HEK293 (cell line): ENCODE measurements at regions not wholly inside any gene's neighbourhood (a gene's known extent, or its start where the extent isn't known, plus 50 kb on each side); places are given as distances from the start of the nearest gene placed in this dataset.

Source experiments
- ZNF121 ChIP-seq: fragments of 450-650 bp; formaldehyde crosslinking; IDR thresholded peaks from 2 replicates; pipeline ENCODE4 v1.5.1; 2016; ENCODE audit warnings: missing biosample characterization, missing genetic modification characterization
- ZNF184 ChIP-seq: fragments of 450-650 bp; IDR thresholded peaks from 2 replicates; pipeline ENCODE4 v1.5.1; 2018; ENCODE audit warnings: missing biosample characterization, mild to moderate bottlenecking, missing genetic modification characterization
- ZNF248 ChIP-seq: fragments of 450-650 bp; formaldehyde crosslinking; IDR thresholded peaks from 2 replicates; pipeline ENCODE4 v1.5.1; 2017; ENCODE audit warnings: missing biosample characterization, missing genetic modification characterization
- ZNF302 ChIP-seq: fragments of 450-650 bp; formaldehyde crosslinking; IDR thresholded peaks from 2 replicates; pipeline ENCODE4 v1.5.1; 2016; ENCODE audit warnings: missing biosample characterization, missing genetic modification characterization, low read depth
- ZNF394 ChIP-seq: fragments of 450-650 bp; formaldehyde crosslinking; IDR thresholded peaks from 2 replicates; pipeline ENCODE4 v1.5.1; 2016; ENCODE audit warnings: missing biosample characterization, missing genetic modification characterization, mild to moderate bottlenecking, moderate library complexity, borderline replicate concordance
- TF ChIP-seq, protein P1 (sequence below): fragments of 450-650 bp; formaldehyde crosslinking; IDR thresholded peaks from 2 replicates; pipeline ENCODE4 v1.5.1; 2016; ENCODE audit warnings: missing biosample characterization, missing genetic modification characterization
- TF ChIP-seq, protein P2 (sequence below): fragments of 450-650 bp; formaldehyde crosslinking; IDR thresholded peaks from 2 replicates; pipeline ENCODE4 v1.5.1; 2016; ENCODE audit warnings: missing biosample characterization, missing genetic modification characterization

DNA sequence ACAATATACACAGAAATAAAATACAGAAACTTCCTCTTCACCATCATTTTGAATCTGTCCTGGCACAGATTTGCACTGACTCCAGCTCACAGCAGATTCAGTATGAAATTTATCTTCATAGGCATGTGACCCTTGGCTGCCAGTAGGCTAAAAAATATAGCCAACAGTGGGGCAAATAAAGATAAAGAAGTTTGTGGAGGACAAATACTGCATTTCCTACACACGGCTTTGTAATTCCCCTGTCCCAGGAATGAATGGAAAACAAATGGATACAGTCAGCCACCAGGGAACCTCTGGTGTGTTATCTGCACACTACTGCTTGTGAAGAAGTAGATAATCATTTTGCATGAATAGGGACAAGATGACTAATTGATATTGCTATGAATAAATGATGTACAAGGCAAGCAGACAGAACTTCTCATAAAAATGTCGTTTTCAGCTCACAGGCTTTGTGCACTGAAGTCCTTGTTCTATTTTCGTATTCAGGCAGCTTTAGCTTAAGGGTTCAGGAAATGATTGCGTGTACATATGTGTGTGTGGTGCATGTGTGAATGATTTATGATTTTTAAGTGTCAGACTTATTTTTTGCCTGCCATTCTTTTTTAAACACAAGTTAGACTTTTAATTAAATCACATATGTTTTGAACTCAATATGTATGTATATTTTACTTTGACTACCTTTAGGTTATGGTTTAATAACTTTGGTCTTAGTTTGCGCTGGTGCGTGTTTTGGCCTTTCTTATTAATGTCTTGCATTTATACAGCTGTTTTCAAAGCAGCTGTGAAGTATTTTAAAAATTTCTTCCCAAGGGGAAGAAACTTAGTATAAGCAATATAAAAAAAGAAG is 543.8 kb upstream of the JAG1 start:
- no peak for TF ChIP-seq ZNF302 (tag by site-specific recombination)
- TF ChIP-seq, protein P1, sequence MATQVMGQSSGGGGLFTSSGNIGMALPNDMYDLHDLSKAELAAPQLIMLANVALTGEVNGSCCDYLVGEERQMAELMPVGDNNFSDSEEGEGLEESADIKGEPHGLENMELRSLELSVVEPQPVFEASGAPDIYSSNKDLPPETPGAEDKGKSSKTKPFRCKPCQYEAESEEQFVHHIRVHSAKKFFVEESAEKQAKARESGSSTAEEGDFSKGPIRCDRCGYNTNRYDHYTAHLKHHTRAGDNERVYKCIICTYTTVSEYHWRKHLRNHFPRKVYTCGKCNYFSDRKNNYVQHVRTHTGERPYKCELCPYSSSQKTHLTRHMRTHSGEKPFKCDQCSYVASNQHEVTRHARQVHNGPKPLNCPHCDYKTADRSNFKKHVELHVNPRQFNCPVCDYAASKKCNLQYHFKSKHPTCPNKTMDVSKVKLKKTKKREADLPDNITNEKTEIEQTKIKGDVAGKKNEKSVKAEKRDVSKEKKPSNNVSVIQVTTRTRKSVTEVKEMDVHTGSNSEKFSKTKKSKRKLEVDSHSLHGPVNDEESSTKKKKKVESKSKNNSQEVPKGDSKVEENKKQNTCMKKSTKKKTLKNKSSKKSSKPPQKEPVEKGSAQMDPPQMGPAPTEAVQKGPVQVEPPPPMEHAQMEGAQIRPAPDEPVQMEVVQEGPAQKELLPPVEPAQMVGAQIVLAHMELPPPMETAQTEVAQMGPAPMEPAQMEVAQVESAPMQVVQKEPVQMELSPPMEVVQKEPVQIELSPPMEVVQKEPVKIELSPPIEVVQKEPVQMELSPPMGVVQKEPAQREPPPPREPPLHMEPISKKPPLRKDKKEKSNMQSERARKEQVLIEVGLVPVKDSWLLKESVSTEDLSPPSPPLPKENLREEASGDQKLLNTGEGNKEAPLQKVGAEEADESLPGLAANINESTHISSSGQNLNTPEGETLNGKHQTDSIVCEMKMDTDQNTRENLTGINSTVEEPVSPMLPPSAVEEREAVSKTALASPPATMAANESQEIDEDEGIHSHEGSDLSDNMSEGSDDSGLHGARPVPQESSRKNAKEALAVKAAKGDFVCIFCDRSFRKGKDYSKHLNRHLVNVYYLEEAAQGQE: no peak
- TF ChIP-seq ZNF394 (tag by site-specific recombination): no peak
- TF ChIP-seq, protein P2, sequence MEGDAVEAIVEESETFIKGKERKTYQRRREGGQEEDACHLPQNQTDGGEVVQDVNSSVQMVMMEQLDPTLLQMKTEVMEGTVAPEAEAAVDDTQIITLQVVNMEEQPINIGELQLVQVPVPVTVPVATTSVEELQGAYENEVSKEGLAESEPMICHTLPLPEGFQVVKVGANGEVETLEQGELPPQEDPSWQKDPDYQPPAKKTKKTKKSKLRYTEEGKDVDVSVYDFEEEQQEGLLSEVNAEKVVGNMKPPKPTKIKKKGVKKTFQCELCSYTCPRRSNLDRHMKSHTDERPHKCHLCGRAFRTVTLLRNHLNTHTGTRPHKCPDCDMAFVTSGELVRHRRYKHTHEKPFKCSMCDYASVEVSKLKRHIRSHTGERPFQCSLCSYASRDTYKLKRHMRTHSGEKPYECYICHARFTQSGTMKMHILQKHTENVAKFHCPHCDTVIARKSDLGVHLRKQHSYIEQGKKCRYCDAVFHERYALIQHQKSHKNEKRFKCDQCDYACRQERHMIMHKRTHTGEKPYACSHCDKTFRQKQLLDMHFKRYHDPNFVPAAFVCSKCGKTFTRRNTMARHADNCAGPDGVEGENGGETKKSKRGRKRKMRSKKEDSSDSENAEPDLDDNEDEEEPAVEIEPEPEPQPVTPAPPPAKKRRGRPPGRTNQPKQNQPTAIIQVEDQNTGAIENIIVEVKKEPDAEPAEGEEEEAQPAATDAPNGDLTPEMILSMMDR (tag by site-specific recombination): no peak
- no peak for TF ChIP-seq ZNF184 (tag by site-specific recombination)
- TF ChIP-seq ZNF121 (tag by site-specific recombination): no peak
- TF ChIP-seq ZNF248 (tag by site-specific recombination): no peak
